Stimulated activated CD4-positive, alpha-beta T cell treated with anti-CD3 and anti-CD28 coated beads, Interleukin-1b, Interleukin-23, amount 100 ng/mL, for 24 hours (primary cell): ENCODE measurements at regions not wholly inside any gene's neighbourhood (a gene's known extent, or its start where the extent isn't known, plus 50 kb on each side); places are given as distances from the start of the nearest gene placed in this dataset.
"Not testable (repeated sequence)": the region's sequence is repeated elsewhere in the genome, so short reads cannot be mapped to it uniquely, and the experiment has no call there.

Source experiments
- DNase-seq, 4 experiments: peaks; one replicate each; pipeline ENCODE4 v3.0.0-alpha.2; 2020; ENCODE audit warnings: low read depth in 4 of 4, low spot score in 1 of 4

DNA sequence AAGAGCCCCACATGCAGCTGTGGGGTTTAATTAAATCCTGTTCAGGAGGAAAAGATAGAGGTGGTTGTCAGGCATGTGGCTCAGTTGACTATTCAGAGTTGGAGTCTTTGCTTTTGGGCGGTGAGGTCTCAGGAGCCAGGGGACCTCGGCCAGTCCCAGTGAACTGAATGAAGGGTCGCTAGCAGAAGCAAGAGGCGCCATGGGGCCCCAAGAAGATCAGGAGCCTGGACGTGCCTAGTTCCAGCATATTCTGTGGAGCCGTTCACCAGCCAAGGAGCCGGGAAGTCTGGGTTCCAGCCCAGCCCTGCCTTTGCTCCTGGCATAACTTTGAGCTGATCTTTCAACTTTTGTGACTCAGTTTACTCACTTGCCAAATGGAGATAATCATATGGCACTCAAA, 217.7 kb upstream of the IRF2BP2 start:
- no peak for DNase-seq

DNA sequence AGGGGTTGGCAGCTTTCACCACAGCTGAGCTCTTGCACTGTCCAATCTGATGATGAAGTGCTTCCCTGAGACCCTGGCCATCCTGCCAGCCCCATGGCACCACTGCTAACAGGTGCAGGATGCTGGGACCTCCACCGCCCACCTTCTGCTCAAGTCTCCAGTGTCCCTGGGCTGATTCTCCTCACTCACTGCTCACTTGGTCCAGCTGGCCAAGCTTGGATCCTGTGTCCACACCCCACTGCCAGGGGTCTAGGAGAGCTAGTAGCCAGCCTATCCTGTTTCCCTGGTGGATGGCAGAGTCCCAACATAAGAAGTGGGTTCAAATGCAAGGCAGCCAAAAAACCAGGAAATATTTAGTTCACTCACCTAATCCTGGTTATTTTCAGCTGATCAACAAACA, 217.2 kb upstream of the IRF2BP2 start:
- DNase-seq = no peak

DNA sequence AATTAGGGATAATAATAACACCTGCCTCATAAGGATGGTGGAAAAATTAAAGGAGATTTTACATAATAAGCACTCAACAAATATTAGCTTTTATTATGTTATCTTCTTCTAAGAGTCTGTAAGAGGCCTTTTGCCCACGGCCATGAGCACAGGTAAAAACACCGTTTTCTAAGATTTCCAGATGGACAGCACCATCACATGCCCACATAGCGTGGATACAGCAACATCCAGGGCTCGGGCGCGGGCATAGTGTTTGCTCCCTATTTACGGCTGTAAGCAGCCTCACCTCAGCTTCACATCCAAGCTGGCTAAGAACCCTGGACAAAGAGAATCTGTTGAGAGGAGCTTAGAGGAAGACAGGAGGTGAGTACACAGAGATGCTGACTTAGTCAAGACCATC, 216.4 kb upstream of the IRF2BP2 start:
- DNase-seq = no peak

GRCh38 chr1:234825498-234826165, 215.7 kb upstream of the IRF2BP2 start:
- DNase-seq = no peak

DNA sequence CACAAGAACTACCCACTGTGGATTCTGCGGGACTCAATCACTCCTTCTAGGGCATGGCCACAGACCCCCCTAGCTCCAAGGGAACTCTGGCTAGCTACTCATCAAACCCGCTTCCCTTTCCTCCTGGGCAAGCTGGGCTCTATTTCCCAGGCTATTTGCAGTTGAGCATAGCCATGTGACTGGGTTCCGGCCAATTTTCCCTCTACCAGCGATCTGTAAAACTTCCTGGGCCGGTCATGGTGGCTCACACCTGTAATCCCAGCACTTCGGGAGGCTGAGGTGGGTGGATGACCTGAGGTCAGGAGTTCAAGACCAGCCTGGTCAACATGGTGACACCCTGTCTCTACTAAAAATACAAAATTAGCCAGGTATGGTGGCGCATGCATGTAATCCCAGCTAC, 214.9 kb upstream of the IRF2BP2 start:
- not testable (repeated sequence) for DNase-seq

GRCh38 chr1:234823191-234824176, 213.5 kb upstream of the IRF2BP2 start:
- DNase-seq = no peak

DNA sequence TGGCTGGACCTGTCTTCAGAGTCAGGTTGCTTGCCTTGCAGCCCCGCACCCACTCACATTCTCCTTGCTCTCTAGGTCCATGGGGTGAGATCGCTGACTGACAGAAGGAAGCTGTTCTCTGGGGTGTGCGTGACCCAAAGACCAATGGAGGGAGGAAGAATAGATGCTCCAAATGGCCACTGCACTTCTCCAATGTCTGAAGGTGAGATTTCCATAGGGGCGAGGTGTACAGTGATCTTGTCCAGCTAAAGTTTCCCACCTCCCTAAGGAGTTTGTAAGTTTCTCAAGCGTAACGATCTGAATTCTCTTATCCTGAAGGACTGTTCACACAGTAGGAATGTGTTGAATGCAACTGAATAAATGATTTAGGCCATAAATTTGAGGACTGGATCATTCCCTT, 211.9 kb upstream of the IRF2BP2 start:
- no peak for DNase-seq

GRCh38 chr1:234820597-234820996, 210.6 kb upstream of the IRF2BP2 start:
- no peak for DNase-seq

GRCh38 chr1:234819845-234820244, 209.9 kb upstream of the IRF2BP2 start:
- not testable (repeated sequence) for DNase-seq

DNA sequence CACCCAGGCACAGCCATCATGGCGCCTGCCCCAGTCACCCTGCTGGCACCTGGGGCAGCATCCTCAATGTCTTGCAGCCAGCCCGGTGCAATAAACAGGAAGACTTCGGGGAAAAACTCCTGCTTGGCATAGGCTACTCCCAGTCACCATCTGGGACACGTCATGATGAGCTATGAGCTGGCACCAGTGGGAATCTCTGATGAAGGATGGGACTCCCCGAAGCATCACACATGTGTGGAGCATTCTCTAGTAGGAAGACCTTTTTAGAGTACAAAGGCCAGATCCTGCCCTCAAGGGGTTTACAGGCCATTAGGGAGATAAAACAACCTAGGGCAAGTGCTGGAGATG, 208.0 kb upstream of the IRF2BP2 start:
- not testable (repeated sequence) for DNase-seq

DNA sequence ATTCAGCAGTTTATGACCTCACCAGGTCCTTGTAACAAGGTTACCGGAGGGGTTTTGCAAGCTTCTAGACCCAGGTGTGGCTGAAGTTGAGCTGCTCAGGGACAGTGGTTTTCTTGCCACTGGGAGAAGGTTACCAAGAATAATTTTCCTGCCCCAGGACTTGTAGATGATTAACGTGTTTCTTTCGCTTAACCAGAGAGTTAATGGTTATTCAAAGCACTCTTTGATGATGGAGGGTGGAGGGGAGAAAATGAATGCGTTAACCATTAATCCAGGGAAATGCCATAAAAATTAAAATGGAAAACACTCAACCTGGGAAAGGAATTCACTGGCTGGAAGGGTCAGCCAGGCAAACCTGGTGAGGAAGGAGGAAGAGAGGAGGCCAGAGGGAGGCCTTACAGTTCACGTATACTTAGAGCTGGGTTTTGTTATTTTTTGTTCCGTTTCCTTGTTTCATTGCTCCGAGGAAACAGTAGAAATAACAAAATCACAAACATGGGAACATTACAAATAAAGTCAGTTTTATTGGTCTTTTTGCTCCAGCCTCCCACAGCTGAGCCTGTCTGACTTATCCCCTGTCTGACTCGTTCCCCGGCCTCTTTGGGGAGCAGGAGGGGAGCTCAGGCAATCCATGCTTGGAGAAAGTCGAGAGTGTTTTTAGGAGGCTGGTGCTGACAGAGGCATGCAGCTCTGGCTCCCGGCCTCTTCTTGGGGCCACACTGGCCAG, 207.5 kb upstream of the IRF2BP2 start:
- DNase-seq = not testable (repeated sequence)

GRCh38 chr1:234816864-234817263, 206.9 kb upstream of the IRF2BP2 start:
- DNase-seq = not testable (repeated sequence)

DNA sequence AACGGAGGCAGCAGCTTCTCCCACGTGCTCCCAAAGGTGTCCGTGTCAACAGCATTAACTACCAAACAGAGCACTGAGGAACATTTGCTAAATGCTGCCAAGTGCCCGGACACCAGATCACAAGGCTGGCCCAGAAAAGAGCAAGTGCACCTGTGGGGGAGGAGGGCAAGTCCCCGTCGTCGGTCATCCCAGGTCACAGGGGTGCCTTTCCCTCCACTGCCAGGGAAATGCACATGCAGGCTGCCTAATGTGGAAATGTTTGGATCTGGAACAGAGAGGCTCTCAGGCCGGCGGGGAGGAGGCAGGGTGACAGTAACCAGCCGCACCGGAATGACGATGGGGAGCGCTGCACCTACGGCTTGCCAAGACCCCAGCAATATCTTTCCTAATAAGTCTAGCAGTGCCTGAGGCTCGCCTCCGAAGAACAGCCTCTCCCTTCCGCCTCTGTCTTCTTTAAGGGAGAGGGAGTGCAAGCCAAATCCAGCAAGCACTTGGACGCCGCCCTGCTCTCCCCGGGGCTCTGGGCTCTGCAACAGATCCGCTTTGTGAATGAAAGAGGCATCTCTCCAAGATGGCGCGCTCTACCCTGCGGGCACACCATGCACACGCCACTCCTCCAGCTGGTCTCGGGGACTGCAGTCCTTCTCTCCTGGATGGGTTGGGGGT, 206.3 kb upstream of the IRF2BP2 start:
- DNase-seq = not testable (repeated sequence)

DNA sequence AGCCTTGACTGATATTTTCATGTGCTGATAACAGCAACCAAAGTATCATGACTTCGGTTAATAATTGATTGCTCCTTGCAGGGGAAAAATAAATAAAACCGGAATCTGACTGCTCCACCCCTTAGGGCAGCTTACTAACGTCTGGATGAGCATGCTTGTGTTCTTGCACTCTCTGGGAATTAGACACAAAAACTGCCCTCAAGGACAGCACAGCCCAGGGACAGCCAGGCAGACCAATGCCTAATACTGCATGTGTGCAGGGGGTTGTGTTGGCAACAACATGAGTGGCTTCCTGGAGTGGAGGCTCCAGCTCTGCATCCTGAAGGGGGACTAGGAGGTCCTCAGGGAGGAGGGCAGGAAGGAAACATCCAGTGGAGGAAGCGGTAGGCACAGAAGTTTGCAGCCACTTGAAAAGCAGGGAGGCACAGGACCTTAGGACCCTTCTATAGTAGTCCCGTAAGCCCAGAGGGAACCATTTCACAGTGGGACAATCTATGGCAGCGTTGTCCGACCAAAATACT, 205.4 kb upstream of the IRF2BP2 start:
- DNase-seq = not testable (repeated sequence)

DNA sequence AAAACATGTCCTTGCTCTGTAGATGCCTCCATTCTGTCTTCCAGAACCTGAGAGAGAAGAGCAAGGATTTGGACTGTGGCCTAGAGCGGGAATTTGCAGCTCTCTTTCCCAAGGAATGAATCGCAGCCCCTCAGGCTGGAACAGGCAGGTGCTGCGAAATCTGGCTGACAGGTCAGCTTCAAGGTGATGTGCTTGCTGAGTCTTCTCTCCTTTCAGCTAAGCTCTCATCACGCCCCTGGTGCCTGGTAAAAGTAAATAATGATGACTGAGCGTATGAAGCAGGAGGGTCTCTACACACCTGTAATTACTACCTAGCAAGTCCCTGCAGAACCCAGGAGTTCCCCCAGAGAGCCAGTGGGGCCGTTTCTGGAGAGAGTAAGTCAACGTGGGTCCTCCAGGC, 204.3 kb upstream of the IRF2BP2 start:
- DNase-seq = not testable (repeated sequence)

DNA sequence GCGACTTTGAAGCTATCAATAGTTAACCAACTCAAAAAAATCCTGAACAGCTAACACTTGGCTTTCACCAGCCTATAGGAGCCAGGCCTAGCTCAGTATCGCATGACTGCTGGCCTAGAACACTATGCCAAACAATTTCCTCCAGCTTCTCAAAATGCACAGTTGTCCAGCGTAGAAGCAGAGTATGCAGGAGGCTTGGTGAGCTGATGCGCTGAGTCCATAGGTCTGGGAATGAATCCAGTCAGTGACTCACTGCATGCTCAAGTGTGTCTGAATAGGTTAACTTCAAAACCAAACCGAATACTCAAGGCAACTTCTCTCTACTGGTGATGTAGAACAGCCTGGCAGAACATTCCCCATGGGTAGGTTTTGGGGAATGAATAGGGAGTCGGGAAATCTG, 201.8 kb upstream of the IRF2BP2 start:
- not testable (repeated sequence) for DNase-seq

GRCh38 chr1:234810726-234811125, 200.7 kb upstream of the IRF2BP2 start:
- not testable (repeated sequence) for DNase-seq

- not testable (repeated sequence) for DNase-seq
Measured at GRCh38 chr1:234809854-234810245, 199.9 kb upstream of the IRF2BP2 start.

DNA sequence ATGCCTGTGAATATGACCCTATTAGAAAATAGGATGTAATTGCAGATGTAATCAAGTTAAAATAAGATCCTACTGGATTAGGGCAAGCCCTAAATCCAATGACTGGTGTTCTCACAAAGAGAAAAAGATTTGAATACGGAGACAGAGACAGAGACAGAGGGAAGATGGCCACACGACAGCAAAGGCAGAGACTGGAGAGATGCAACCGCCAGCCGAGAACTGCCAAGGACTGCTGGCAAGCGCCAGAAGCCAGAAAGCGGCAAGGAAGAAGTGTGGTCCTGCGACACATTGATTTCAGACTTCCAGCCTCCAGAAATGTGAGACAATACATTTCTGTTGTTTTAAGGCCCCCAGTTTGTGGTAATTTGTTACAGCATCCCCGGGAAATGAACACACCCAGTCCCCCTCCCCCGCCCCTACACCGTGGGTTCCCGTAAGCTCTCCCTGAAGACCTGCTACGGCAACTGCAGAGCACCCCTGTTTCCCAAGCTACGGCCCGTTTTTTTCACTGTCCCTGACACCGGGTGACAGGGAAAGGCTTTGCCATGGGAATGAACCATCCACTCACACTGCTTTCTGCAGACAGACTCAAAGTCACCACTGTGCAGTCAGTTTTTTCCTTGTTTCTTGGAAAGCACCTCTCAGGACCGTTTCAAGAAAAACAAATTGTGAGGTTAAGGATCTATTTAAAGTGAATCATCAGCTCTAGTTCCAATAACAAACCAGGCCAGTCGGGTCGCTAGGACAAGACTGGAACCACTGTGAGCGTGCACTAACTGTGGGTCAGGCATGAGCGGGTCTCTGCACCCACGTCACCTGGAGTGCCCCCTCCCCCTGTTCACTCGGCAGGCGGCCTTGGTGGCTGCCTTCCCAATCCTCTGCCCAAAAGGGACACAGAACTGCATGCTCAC, 199.2 kb upstream of the IRF2BP2 start:
- DNase-seq = not testable (repeated sequence)

GRCh38 chr1:234808459-234808858, 198.5 kb upstream of the IRF2BP2 start:
- not testable (repeated sequence) for DNase-seq
